ENCODE measurements at regions not wholly inside any gene's neighbourhood (a gene's known extent, or its start where the extent isn't known, plus 50 kb on each side); places are given as distances from the start of the nearest gene placed in this dataset.

DNA sequence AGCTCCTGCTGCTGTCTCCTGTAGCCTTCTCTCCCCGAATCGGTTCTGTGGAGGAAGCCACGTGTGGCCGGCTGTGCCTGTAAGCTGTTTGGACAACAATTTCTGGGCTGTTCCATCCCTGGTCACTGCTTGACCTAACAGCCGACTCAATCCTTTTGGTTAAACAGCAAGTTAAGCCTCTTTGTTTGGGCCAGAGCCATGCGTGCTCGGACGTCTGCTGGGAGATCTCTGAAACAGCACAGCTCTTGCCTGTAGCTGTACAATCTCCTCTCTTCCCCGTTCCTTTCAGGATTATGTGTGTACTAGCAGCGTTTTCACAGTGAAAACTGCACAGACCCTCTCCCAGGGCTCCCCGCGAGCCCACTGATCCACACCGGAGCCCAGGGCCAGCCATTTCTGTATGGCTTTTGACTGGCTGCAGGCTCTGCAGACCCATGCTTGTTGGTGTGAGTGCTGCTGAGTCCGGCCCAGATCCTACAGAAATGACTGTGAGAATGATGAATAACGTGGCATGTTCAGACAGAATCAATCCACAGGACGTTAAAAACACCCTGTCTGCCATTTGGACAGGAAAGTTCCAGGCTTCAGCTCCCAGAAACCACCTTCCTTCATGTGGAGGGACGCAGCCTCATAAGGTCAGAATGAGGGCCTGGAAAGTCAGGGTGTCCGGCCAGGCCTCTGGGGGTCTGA, 428.6 kb upstream of the ADARB2 start:
- H3K4me1 ChIP-seq (ENCODE audit: insufficient read depth) = peaks cover 5% of the 10 kb centered on the region; the same call in 1 of the 2 replicates
- ATAC-seq (no peak), DNase-seq (ENCODE audit: low spot score) (no peak)
- TF ChIP-seq STAT1 (IDR thresholded peaks at IDR 0.05; ENCODE audit: unreplicated experiment) (no peak), NANOG (IDR thresholded peaks at IDR 0.05; ENCODE audit: borderline replicate concordance) (no peak), ZNF331 (CRISPR knock-in tag; IDR thresholded peaks at IDR 0.05; ENCODE audit: low read depth) (no peak), ZNF462 (CRISPR knock-in tag; IDR thresholded peaks at IDR 0.05) (no peak), ZNF114 (CRISPR knock-in tag; IDR thresholded peaks at IDR 0.05) (no peak), POLR2AphosphoS5 (IDR thresholded peaks at IDR 0.05; ENCODE audit: low read depth) (no peak), ETS1 (IDR thresholded peaks at IDR 0.05) (no peak), JUNB (IDR thresholded peaks at IDR 0.05; ENCODE audit: unreplicated experiment) (no peak), CREB1 (CRISPR knock-in tag; IDR thresholded peaks at IDR 0.05; ENCODE audit: low read depth) (no peak), EZH2 (IDR thresholded peaks at IDR 0.05; ENCODE audit: low read depth, unreplicated experiment) (no peak), EZH2phosphoT487 (IDR thresholded peaks at IDR 0.05; ENCODE audit: unreplicated experiment) (no peak), CTCF (conservative IDR thresholded peaks at IDR 0.05; ENCODE audit: low read depth in 2 of 2) (no peak)
- H3K27ac ChIP-seq (ENCODE audit: low read depth) = no peak overlapping the region
- no peaks in the 10 kb centered on the region for H4K20me1 ChIP-seq (replicated peaks; ENCODE audit: insufficient read depth)
- Mint-ChIP-seq H3K4me3 (no peak overlapping the region), H3K4me1 (peaks cover 6% of the 10 kb centered on the region; the same call in 2 of the 3 replicates), H3K27me3 (ENCODE audit: insufficient read depth, low read depth, poor library complexity) (peaks cover 1% of the 10 kb centered on the region), H3K27ac (no peak overlapping the region), H3K36me3 (ENCODE audit: low read depth) (no peaks in the 10 kb centered on the region), H3K9me3 (no peaks in the 10 kb centered on the region; the same call in 1 of the 3 replicates)
- peak overlapping the region; percentile 93; the same call in 1 of the 2 replicates for H2AFZ ChIP-seq
- H3K36me3 ChIP-seq (ENCODE audit: insufficient read depth) = no peaks in the 10 kb centered on the region
- peaks cover 7% of the 10 kb centered on the region; the same call in 1 of the 2 replicates for H3K9me2 ChIP-seq (ENCODE audit: insufficient read depth)
- no peak overlapping the region for H3K4me2 ChIP-seq
- H3K79me2 ChIP-seq (replicated peaks; ENCODE audit: insufficient read depth) = no peaks in the 10 kb centered on the region
- H3K4me3 ChIP-seq = no peak overlapping the region
- H3F3A ChIP-seq (replicated peaks; ENCODE audit: low read depth) = no peaks in the 10 kb centered on the region
- no peaks in the 10 kb centered on the region for H3K27me3 ChIP-seq (ENCODE audit: insufficient read depth)
